IMR-90 (cell line): ENCODE measurements at regions not wholly inside any gene's neighbourhood (a gene's known extent, or its start where the extent isn't known, plus 50 kb on each side); places are given as distances from the start of the nearest gene placed in this dataset.
"Not testable (repeated sequence)": the region's sequence is repeated elsewhere in the genome, so short reads cannot be mapped to it uniquely, and the experiment has no call there.

Source experiments
- BHLHE40 ChIP-seq: fragments of 150-350 bp; IDR thresholded peaks from 2 replicates; pipeline ENCODE4 v1.6.1; 2016; ENCODE audit warnings: mild to moderate bottlenecking, low read depth, low read length
- CHD1 ChIP-seq: IDR thresholded peaks from 2 replicates; pipeline ENCODE4 v1.6.1; 2012; ENCODE audit warnings: low read depth, low read length, improper control_type of control experiment
- CTCF ChIP-seq: conservative IDR thresholded peaks from 2 replicates; pipeline ENCODE4 v1.5.1; 2012; ENCODE audit warnings: mild to moderate bottlenecking, low read depth, low read length, improper control_type of control experiment
- ELK1 ChIP-seq: fragments of 150-350 bp; IDR thresholded peaks from 2 replicates; pipeline ENCODE4 v1.6.1; 2016; ENCODE audit warnings: low read depth, mild to moderate bottlenecking, low read length, moderate library complexity, borderline replicate concordance
- MAFK ChIP-seq: IDR thresholded peaks from 2 replicates; pipeline ENCODE4 v1.6.1; 2012; ENCODE audit warnings: low read depth, low read length, improper control_type of control experiment
- MAZ ChIP-seq: IDR thresholded peaks from 2 replicates; pipeline ENCODE4 v1.6.1; 2012; ENCODE audit warnings: low read depth, mild to moderate bottlenecking, low read length, improper control_type of control experiment, moderate library complexity, borderline replicate concordance
- MXI1 ChIP-seq: IDR thresholded peaks from 2 replicates; pipeline ENCODE4 v1.6.1; 2012; ENCODE audit warnings: low read depth, mild to moderate bottlenecking, low read length, moderate library complexity, borderline replicate concordance
- POLR2A ChIP-seq: IDR thresholded peaks from 2 replicates; pipeline ENCODE4 v1.6.1; 2012; ENCODE audit warnings: mild to moderate bottlenecking, low read depth, low read length
- RAD21 ChIP-seq: IDR thresholded peaks from 2 replicates; pipeline ENCODE4 v1.6.1; 2012; ENCODE audit warnings: low read length, improper control_type of control experiment
- RCOR1 ChIP-seq: IDR thresholded peaks from 2 replicates; pipeline ENCODE4 v1.6.1; 2012; ENCODE audit warnings: mild to moderate bottlenecking, low read length, improper control_type of control experiment; ENCODE audit not compliant: insufficient replicate concordance
- RFX5 ChIP-seq: IDR thresholded peaks from 2 replicates; pipeline ENCODE4 v1.8.0; 2012; ENCODE audit warnings: low read depth, mild to moderate bottlenecking, low read length, moderate library complexity
- SMC3 ChIP-seq: fragments of 150-350 bp; IDR thresholded peaks from 2 replicates; pipeline ENCODE4 v1.6.1; 2016; ENCODE audit warnings: low read depth, mild to moderate bottlenecking, antibody characterized with exemption, low read length, moderate library complexity
- USF2 ChIP-seq: fragments of 150-350 bp; IDR thresholded peaks from 2 replicates; pipeline ENCODE4 v1.6.1; 2017; ENCODE audit warnings: mild to moderate bottlenecking, antibody characterized with exemption, low read length, low read depth

- not testable (repeated sequence) for TF ChIP-seq RAD21, CTCF, MAZ, POLR2A, RCOR1, SMC3, MXI1, USF2, MAFK, BHLHE40, ELK1, CHD1, RFX5
These were observed 1180.9 kb downstream of the REEP3 start for GRCh38 chr10:64702086-64702485.
